IPS-NIHi7 (cell line): ENCODE measurements at regions not wholly inside any gene's neighbourhood (a gene's known extent, or its start where the extent isn't known, plus 50 kb on each side); places are given as distances from the start of the nearest gene placed in this dataset.
"Not testable (repeated sequence)": the region's sequence is repeated elsewhere in the genome, so short reads cannot be mapped to it uniquely, and the experiment has no call there.

Experiments
- DNase-seq: peaks from one replicate; pipeline ENCODE4 v3.0.0; 2012; ENCODE audit warnings: mixed read lengths; ENCODE audit errors: extremely low spot score

DNA sequence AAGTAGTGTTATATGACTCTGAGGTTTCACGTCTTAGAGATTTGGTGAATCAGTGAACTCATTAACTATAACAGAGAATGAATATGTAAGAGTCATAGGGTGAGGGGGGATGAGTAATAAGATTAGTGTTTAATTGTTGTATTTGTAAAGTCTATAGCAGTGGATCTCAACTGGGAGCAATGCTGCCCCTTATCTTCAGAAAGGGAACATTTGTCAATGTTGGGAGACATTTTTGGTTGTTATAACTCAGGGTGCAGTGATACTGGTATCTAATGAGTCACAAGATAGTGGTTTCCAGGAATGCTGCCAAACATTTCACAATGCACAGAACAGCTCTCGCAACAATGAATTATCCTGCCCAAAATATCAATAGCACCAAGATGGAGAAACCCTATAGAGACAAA is 1193.7 kb downstream of the GALC start:
- DNase-seq: no peak

- no peak for DNase-seq
Observed at GRCh38 chr14:86798330-86798729, 1194.7 kb downstream of the GALC start.

DNA sequence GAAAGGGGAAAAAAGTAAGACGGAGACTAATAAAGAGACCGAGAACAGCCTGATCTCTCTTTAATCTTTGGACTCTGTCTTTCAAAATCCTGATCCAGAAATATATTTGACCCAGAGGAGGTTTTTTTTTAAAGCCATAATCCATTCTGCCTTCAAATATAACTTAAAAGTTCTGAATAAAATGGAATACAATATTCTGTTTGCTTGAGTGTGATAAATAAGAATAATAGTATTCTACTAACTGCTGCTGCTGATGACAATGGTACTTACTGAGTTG is 1196.0 kb downstream of the GALC start:
- no peak for DNase-seq

- no peak for DNase-seq
Observed at GRCh38 chr14:86796221-86797074, 1196.5 kb downstream of the GALC start.

DNA sequence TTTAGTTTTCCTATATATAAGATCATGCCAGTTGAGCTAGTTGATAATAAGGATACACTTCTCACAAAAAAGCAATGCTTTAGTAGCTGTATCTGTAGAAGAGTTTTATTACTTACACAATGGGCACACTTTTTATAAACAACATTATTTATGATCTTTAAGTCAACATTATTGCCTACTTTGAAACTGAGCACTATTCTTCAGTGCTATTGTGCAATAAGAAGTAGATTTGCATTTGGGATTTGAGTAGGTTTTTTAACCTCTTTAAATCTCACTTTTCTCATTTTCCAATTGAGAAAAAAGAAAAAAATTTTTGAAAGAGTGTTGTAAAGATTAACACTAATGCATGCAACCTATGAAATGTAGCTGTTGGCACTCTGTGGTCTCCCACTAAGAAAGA is 1198.3 kb downstream of the GALC start:
- DNase-seq: no peak

DNA sequence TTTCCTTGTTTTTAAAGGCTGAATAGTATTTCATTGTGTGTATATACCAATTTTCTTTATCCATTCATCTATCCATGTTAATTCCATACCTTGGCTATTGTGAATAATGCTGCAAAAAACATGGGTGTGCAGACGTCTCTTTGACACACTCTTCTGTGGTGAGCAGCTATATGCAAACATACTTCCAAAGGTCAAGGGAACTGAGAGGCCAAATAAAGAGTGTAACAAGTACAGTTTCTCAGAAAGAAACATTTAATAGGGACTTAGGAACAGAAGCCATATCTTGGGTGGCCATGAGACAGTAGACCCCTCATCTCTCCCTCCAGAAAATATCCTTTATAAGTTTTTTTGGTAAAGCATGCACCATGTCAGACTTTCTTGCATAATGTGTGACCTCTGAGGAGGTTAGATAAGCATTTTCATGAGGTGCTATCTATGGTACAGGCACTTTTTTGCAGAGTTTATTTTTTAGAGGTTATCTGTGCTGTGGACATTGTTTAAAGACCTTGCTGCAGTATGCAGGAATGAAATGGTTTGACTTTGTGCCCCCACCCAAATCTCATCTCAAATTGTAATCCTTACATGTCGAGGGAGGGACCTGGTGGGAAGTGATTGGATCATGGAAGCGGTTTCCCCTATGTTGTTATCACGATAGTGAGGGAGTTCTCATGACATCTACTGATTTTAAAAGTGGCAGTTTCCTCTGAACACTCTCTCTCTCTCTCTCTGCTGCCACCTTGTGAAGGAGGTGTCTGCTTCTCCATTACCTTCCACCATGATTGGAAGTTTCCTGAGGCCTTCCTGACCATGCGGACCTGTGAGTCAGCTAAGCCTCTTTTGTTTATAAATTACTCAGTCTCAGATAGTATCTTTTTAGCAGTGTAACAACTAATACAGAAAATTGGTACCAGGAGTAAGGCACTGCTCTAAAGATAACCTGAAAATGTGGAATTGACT is 1202.3 kb downstream of the GALC start:
- DNase-seq: no peak

DNA sequence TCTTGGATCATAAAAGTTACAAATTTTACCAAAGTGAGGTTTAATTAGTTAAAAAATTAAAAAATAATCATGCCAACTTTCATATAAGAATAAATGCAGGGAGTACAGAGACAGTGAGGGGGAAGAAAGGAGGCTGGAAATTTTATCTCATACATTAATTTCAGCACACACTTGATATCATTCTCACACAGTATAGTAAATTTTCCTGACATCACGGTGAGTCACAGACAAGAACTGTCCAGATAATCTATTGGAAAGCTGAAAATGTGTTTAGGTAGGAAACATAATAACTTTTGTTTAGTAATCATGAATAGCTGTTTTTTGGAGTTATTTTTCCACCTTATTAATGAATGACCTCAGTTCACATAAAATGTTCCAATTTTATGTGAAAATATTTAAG is 1204.8 kb downstream of the GALC start:
- DNase-seq: no peak

GRCh38 chr14:86787717-86788116 is 1205.3 kb downstream of the GALC start:
- DNase-seq: no peak

DNA sequence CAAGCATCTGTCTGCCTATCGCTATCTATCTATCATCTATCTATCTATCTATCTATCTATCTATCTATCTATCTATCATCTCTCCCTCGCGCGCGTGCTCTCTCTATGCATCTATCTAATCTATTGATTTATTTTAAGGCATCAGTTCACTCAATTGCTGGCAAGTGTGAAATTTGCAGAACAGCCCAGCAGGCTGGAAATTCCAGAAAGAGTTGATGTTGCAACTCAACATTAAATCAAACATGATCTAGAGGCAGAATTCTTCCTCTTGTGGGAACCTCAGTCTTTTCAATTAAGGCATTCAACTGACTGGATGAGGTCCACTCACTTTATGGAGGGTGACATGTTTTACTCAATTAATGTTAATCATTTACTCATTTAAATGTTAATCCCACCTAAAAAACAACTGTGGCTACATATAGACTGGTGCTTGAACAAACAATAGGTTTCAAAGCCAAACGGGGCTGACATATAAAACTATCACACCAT is 1210.8 kb downstream of the GALC start:
- DNase-seq: no peak

GRCh38 chr14:86780876-86781510 is 1212.0 kb downstream of the GALC start:
- no peak for DNase-seq

- DNase-seq: no peak
Observed at GRCh38 chr14:86780461-86780860, 1212.5 kb downstream of the GALC start.

GRCh38 chr14:86779416-86779815 is 1213.6 kb downstream of the GALC start:
- no peak for DNase-seq

DNA sequence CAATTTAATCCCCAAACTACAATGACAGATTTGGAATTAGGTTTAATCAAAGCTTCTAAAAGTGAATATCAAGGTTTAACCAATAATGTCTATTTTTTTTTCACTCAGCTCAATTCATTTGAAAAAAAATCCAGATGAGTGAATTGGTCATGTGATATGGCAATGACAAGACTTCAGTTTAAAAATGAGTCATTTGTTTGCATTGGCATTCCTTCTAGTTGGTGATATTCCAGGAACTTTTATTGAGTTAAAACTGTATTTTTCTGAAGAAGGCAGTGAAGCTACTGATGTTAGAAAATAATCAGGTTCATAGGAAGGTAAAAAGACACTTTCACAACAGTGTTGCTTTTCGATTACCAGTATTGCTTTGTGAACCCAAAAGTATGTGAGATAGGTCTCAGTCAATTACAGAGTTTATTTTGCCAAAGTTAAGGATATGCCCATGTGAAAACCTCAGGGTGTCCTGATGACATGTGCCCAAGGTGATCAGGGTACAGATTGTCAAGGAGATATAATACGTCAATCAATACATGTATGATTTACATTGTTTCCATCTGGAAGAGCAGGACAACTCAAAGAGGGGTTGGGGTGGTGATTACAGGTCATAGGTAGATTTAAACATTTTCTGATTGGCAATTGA is 1214.9 kb downstream of the GALC start:
- no peak for DNase-seq

DNA sequence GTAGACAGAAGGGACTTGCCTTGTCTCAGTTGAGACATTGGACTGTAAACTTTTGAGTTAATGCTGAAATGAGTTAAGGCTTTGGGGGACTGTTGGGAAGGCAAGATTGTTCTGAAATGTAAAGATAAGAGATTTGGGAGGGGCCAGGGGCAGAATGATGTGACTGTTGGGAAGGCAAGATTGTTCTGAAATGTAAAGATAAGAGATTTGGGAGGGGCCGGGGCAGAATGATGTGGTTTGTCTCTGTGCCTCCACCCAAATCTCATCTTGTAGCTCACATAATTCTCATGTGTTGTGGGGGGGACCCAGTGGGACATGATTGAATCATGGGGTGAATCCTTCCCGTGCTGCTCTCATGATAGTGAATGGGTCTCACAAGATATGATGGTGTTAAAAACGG is 1217.1 kb downstream of the GALC start:
- not testable (repeated sequence) for DNase-seq

DNA sequence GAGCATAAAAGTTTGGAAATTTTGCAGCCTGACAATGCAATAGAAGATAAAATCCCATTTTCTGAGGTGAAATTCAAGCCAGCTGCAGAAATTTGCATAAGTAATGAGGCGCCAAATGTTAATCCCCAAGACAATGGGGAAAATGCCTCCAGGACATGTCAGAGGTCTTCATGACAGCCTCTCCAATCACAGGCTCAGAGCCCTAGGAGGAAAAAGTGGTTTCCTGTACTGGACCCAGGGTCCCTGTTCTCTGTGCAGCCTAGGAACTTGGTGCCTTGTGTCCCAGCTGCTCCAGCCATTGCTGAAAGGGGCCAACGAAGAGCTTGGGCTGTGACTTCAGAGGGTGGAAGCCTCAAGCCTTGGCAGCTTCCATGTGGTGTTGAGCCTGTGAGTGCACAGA is 1218.1 kb downstream of the GALC start:
- no peak for DNase-seq

- no peak for DNase-seq
Observed at GRCh38 chr14:86772075-86772474, 1220.9 kb downstream of the GALC start.

- no peak for DNase-seq
Observed at GRCh38 chr14:86770186-86770585, 1222.8 kb downstream of the GALC start.

- DNase-seq: peak; percentile 4
Observed at GRCh38 chr14:86766469-86766868, 1226.5 kb downstream of the GALC start.

DNA sequence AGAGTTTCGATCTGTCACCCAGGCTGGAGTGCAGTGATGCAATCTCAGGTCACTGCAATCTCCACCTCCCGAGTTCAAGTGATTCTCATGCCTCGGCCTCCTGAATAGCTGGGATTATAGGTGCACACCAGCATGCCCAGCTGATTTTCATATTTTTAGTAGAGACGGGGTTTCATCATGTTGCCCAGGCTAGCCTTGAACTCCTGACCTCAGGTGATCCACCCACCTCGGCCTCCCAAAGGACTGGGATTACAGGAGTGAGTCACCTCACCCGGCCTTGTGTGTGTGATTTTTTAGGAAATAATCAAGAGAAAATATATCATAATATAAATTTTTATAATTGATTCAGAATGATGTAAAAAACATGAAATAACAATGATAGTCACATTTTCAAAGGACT is 1231.4 kb downstream of the GALC start:
- no peak for DNase-seq

DNA sequence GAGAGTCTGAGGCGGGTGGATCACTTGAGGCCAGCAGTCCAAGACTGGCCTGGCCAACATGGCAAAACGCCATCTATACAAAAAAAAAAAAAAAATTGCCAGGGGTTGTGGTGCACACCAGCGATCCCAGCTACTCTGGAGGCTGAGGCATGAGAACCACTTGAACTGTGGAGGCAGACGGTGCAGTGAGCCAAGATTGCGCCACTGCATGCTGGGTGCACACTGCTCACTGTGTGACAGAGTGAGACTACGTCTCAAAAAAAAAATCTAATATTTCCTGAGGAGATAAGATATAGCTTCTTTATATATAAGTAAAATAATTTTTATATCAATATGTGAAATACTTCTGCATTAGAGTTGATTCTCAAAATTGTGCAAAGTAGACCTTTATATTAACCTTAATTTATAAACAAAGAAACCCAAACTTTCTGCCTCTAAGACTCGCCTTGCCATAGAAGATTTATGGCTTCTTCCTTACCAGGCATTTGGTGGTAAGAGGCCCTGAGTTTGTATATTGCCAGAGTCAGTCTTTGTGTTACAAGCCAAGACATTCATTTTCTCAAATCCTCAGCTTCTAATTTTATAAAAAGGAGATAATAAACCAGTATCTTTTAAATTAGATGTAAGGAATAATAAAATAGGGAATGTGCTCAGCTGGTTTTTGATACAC is 1226.7 kb downstream of the FLRT2 start:
- no peak for DNase-seq

DNA sequence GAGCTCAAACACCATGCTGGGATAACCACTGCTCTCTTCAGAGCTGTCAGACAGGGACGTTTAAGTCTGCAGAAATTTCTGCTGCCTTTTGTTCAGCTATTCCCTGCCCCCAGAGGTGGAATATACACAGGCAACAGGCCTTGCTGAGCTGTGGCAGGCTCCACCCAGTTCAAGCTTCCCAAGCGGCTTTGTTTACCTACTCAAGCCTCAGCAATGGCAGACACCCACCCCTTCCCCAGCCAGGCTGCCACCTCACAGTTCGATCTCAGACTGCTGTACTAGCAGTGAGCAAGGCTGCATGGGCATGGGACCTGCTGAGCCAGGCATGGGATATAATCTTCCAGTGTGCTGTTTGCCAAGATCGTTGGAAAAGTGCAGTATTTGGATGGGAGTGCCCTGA is 1220.5 kb downstream of the FLRT2 start:
- DNase-seq: not testable (repeated sequence)
